ENCODE measurements at regions not wholly inside any gene's neighbourhood (a gene's known extent, or its start where the extent isn't known, plus 50 kb on each side); places are given as distances from the start of the nearest gene placed in this dataset.

- no peak for DNase-seq
Measured at GRCh38 chr1:42034426-42034825, 115.7 kb upstream of the HIVEP3 start.

GRCh38 chr1:42033629-42034028, 114.9 kb upstream of the HIVEP3 start:
- DNase-seq, result no peak

DNA sequence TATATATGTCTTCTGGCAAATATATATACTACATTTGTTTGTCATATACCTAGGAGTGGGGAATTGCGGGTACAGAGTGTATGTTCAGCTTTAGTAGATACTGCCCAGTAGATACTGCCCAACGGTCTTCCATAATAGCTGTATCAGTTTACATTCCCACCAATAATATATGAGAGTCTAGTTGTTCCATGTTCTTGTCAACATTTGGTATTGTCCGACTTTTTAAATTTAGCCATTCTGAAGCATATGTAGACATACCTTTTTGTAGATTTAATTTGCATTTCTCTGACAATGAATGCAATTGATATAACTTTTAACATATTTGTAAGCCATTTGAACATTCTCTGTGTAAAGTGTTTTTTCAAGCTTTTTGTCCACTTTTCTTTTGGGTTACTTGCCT, 99.0 kb upstream of the HIVEP3 start:
- no peak for DNase-seq

GRCh38 chr1:42017259-42017658, 98.5 kb upstream of the HIVEP3 start:
- no peak for DNase-seq

DNA sequence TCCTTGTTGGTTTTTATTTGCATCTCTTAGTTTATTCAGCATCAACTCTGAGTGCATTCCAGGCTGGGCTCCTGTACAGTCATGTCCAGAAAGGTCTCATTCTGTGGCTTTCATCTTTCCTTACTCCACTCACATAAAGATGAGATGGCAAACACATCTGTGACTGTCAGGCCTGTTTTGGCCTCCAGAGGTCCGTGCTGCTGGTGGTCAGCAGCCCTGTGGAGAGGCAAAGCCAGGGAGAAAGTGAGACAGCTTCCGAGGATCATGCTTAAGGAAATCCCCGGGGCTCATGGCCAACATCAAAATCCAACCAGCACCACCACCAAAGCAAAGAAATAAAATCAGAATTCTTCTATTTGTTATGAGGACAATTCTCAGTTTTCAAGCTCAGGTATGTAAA, 96.1 kb upstream of the HIVEP3 start:
- DNase-seq, result no peak

DNA sequence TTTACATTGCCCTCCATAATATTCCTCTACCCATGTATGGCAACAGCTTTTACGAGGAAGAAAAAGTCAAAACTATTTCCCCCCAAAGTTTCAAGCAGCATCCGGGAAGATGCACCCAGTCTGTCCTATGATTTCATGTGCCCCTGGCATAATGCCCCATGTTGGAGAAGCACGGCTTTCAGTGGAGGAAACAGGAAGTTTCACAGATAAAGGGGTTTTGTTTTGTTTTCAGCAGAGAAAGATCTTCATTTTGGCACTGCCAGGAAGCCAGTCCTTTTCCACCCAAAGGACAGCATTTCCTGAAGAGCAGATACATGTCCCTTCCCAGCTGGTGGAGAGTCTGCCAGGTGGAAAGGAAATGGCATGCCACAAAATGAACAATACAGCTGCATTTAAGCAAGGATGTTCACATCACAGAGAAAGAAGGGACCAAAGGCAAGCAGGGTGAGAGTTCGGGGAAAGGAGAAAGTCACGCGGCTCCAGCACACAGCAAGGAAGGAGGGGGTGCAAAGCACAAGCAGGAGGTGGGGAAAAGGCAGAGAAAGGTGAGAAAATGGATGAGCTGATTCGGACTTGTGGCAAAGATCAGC, 95.3 kb upstream of the HIVEP3 start:
- no peak for DNase-seq

DNA sequence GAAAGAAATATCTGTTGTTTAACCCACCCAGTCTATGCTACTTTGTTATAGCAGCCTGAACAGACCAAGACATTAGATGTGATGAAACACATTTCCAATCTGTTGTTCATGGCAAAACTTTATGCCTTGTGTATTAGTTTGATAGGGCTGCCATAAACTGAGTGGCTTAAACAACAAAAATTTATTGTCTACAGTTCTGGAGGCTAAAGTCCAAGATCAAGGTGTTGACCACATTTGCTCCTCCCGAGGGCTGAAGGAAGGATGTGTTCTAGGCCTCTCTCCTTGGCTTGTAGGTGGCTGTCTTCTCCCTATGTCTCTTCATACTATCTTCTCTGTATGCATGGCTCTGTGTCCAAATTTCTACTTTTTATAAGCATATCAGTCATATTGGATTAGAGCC, 94.1 kb upstream of the HIVEP3 start:
- no peak for DNase-seq

- DNase-seq, result no peak
Measured at GRCh38 chr1:42010381-42010780, 91.7 kb upstream of the HIVEP3 start.

- DNase-seq, result no peak
Measured at GRCh38 chr1:42008264-42008663, 89.5 kb upstream of the HIVEP3 start.

DNA sequence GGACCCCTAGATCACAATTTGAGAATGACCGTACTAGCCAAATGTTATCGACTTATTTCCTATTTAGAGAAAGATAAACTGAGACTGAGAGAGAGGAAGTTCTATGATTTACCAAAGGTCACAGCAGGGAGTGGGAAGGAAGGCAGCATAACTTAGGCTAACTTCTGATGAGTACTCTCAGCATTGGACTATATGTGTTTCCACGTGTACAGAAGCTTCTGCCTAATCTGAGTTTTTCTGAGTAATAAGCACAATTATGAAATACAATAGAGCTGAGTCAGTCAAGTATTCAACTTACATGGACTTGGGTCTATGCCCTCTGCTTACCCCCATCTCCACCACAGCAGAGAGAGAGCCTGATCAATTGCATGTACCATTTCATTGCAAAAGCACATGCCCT, 88.1 kb upstream of the HIVEP3 start:
- DNase-seq, result peak; percentile 14

DNA sequence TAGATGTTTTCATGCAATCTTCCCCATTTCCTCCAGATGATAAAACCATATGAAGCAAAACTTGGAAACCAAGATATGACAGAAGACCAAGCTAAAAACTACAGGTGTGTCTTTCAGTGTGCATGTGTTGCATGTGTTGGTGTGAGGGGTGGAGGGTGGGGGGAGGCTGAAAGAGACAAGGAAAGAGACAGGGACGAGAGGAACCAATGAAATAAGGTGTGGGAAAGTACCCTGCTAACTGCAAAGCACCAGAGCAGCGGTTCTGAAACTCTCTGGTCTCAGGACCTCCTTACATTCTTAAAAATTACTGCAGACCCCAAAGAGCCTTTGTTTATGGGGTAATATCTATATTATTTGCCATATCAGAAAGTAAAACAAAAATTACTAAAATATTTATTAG, 87.4 kb upstream of the HIVEP3 start:
- DNase-seq, result no peak

GRCh38 chr1:42005530-42005929, 86.8 kb upstream of the HIVEP3 start:
- DNase-seq, result no peak

DNA sequence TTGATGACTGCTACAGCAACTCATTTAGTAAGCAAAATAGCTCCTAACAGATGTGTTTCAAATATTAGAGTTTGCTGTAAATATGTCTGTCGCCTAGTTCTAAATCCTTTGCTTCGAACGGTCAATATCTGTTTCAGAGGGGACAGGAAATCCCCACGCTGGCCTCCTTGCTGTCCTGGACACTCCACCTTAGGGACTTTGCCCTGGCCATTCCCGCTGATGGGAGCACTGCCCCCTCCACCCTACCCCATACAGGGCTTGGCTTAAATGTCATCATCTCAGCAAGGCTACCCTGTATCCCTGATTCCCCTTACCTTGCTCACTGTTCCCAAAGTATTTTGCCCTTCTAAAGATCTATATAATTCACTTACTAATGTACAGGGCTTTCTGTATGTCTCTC, 86.1 kb upstream of the HIVEP3 start:
- no peak for DNase-seq

DNA sequence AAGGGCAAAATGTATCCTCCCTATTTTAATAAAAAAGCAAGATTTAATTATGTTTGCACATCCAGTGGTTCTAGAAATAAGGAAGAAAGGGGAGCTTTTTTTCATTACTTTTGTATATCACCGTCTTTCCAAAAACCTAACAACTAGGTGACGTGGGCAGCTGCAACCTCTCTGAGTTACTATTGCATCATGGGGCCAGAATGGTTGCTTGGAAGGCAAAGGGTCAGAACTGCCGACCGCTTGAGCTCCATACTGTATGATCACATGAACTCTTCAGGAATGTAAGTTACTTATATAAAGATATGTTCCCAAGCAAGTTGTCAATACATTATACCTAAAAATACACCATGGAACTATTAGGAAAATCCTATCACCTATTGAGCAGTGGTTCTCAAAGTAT, 85.6 kb upstream of the HIVEP3 start:
- DNase-seq, result no peak

- no peak for DNase-seq
Measured at GRCh38 chr1:42003433-42003832, 84.7 kb upstream of the HIVEP3 start.

DNA sequence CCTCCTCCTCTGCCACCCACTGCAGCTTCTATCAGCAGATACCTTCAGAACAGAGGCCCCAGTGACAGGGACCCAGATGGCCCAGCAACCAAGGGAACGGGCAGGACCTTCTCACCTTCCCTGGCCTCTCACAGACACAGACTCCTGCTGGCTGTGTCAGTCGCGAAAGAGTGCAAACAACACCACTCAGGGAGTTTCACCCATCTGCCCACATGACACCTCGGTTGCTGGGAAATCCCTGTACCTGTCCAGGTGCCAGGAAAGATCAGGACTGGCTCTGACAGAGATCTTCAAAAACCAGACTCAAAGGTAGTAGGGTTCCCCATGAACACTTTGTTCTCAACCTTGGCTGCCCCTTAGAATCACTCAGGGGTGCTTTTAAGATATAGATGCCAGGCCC, 83.5 kb upstream of the HIVEP3 start:
- DNase-seq, result no peak

DNA sequence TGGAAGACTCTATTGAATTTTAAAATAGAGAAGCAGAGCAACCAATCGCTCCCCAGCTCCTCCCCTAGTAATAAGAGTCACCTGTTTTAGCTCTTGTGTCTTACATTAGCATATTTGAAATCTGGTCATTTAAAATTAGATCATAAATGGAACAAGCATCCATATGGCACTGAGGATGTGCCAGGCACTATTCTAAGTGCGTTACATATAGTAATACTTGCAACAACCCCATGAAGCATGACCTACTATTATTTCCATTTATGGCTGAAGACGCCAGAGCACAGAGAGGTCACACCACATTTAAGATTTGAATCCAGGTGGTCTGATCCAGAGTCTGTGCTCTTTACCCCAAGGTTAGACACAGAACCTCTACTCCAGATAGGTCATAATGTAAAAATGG, 82.0 kb upstream of the HIVEP3 start:
- DNase-seq, result no peak

DNA sequence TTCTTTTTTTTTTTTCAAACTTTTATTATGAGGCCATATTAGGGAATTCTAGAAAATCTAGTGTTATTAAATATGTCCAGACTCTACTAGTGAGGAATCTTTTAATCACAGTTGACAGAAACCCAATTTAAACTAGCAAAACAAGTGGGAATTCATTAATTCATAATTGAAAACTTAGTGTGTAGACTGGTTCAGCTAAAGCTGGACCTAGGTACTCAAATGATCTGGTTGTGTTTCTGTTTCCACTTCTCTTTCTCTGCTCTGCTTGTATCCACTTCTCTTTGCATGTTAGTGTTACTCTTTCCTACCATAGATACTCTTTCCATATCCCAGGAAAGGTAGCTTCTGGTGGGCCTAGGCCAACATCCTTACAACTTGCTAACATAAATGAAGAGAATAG, 81.2 kb upstream of the HIVEP3 start:
- DNase-seq, result no peak

- no peak for DNase-seq
Measured at GRCh38 chr1:41998250-41998649, 79.5 kb upstream of the HIVEP3 start.

DNA sequence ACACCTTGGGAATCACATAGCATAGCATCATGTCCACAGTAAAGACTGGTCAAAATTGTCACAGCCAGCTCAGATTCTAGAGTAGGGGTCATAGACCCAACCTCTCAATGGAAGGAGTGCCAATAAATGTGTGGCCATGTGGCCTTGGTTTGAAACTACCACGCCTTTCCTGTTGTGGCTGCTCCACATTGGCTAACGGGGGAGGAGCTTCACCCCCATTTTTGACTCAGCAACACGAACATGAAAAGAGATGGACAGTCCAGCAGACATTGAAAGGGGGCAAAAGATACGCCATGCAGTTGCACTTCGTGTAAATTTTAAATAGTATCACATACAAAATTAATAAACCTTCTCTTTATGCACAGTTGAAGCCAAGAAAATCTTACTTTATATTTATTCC, 78.4 kb upstream of the HIVEP3 start:
- no peak for DNase-seq

DNA sequence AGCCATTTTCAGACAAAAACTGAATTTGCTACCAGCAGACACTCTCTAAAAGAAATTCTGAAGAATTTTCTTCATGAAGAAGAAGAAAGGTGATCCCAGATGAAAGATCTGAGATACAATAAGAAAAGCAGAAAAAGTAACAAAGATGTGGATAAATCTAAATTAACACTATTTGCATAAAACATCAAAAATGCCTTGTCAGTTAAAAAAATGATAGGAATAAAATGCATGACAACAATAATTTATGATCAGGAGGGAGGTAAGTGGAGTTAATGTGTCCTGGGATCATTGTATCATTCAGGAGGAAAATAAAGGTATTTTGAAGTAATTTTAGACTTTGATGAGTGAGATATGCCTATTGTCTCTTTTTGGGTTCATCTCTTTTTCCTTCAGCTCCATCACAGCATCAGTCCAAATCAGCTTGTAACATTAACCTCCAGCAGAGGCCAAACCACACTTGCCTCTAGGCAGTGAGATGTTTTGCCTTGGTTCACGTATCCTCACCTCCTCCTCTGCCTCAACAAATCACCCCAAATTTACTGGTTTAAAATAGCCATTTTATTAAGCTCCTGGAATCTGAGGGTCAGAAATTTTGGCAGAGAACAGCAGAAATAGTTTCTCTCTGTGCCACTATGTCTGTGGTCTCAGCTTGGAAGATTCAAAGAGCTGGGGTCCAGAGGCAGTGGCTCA, 76.9 kb upstream of the HIVEP3 start:
- no peak for DNase-seq

DNA sequence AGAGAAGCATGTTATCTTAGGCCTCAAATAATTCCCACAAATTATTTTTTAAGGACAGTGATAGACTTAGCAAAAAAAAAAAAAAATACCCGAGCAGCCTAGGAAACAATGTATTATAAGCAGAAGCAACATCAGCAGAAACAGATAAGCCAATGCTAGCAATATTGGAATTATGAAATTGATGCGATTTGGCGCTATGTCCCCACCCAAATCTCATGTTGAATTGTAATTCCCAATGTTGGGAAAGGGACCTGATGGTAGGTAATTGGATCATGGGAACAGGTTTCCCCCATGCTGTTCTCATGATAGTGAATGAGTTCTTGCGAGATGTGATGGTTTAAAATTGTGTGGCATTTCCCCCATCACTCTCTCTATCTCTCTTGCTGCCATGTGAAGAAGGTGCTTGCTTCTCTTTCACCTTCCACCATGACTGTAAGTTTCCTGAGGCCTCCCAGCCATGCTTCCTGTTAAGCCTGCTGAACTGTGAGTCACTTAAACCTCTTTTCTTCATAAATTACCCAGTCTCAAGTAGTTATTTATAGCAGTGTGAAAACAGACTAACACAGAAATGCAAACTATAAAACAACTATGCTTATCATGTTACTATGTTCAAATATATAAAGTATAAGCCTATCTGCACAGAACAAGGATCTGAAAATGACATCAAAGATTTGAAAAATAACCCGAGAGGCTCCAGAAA, 75.6 kb upstream of the HIVEP3 start:
- no peak for DNase-seq

DNA sequence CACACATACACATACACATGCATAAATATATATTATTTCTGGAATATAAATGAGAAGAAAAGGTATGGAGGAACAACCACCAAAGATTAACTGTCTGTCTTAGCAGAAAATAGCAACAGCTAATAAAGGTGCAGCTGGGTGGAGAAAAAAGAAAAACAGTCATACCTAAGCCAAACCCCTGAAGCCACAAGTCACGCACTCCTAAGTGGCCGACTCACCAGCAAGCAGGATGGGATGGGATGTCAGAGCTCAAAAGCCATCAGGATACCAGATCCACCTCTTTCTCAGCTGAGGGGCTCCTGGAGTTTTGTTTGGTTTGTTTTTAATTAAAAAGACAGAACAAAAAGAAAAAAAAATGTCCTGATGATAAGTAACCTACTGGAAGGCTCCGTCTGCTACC, 64.7 kb upstream of the HIVEP3 start:
- no peak for DNase-seq

DNA sequence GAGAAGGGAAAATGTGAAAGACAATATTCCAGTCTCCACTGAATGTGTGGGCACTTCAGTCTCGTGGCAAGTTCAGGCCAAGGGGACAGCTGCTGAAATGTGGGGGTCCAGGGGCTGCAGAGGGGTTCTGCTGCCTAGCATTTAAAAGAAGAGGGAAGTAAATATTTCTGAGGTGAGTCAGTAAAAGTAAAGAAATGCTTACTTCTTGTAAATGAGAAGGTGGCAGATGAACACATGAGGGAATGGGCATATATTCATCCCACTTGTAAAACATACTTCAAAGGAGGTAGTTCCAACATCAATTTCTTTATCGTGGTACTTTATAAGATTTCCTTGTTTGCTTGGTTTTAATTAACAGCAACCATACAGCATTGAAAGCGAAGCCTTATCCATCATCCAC, 63.1 kb upstream of the HIVEP3 start:
- no peak for DNase-seq
